Panc1 (cell line): ENCODE measurements at regions not wholly inside any gene's neighbourhood (a gene's known extent, or its start where the extent isn't known, plus 50 kb on each side); places are given as distances from the start of the nearest gene placed in this dataset.

Experiments
- ATAC-seq: fragments of 200-7000 bp; cut with Tn5 transposase; 2 replicates; pipeline ENCODE4 v1.9.1; 2020; ENCODE audit warnings: mild to moderate bottlenecking, moderate library complexity
- BruUV-seq: library from RNA; stranded (reverse); fragments of 400-500 nt; replicated peaks from 2 replicates; lab custom pipeline; 2021; lab: Mats Ljungman, UMichigan
- CTCF ChIA-PET: fragments of 300-600 bp; sonication (Branson Sonifier 250); formaldehyde crosslinking; loops from one replicate; lab custom pipeline; 2022; ENCODE audit warnings: antibody characterized with exemption; lab: Charles Lee
- POLR2A ChIA-PET: fragments of 300-600 bp; sonication (Branson Sonifier 250); formaldehyde crosslinking; loops from one replicate; lab custom pipeline; 2022; ENCODE audit warnings: antibody characterized with exemption; lab: Charles Lee
- DNase-seq: peaks from one replicate; pipeline ENCODE4 v3.0.0-alpha.2; 2010; ENCODE audit warnings: low read depth, low spot score
- H3K27ac ChIP-seq: 2 replicates; pipeline ENCODE4 v1.5.1; 2011; ENCODE audit warnings: mild to moderate bottlenecking, low read length, inconsistent platforms
- H3K27me3 ChIP-seq: fragments of 200-500 bp; sonication (Bioruptor generic); 2 replicates; pipeline ENCODE4 v1.6.0; 2014; ENCODE audit warnings: low read length, inconsistent platforms; ENCODE audit not compliant: control insufficient read depth, insufficient read depth
- H3K36me3 ChIP-seq: fragments of 200-500 bp; sonication (Bioruptor generic); 2 replicates; pipeline ENCODE4 v1.5.1; 2014; ENCODE audit warnings: inconsistent platforms, mild to moderate bottlenecking, low read length, moderate library complexity; ENCODE audit not compliant: control insufficient read depth, insufficient read depth
- H3K4me1 ChIP-seq: 2 replicates; pipeline ENCODE4 v1.5.1; 2011; ENCODE audit warnings: inconsistent platforms, mild to moderate bottlenecking, low read length, moderate library complexity; ENCODE audit not compliant: control insufficient read depth, insufficient read depth
- H3K4me3 ChIP-seq, 2 experiments: 2 replicates each; pipeline ENCODE4 v1.5.1; 2011 to 2012; ENCODE audit warnings: low read depth in 2 of 2, low read length in 2 of 2, mild to moderate bottlenecking in 2 of 2, inconsistent platforms in 1 of 2, moderate library complexity in 1 of 2
- H3K9me3 ChIP-seq: fragments of 200-500 bp; sonication (Bioruptor generic); 2 replicates; pipeline ENCODE4 v1.5.1; 2014; ENCODE audit warnings: low read depth, mild to moderate bottlenecking, inconsistent platforms, low read length, moderate library complexity; ENCODE audit not compliant: control insufficient read depth, insufficient read depth
- POLR2AphosphoS5 ChIP-seq: IDR thresholded peaks from 2 replicates; pipeline ENCODE4 v1.6.1; 2012; ENCODE audit warnings: mild to moderate bottlenecking, low read depth, low read length, moderate library complexity
- SIN3A ChIP-seq: IDR thresholded peaks from 2 replicates; pipeline ENCODE4 v1.6.1; 2012; ENCODE audit warnings: low read depth, mild to moderate bottlenecking, low read length, moderate library complexity, borderline replicate concordance; ENCODE audit not compliant: insufficient read depth
- TCF7L2 ChIP-seq: IDR thresholded peaks from 2 replicates; pipeline ENCODE4 v1.6.1; 2011; ENCODE audit warnings: mild to moderate bottlenecking, low read depth, low read length, inconsistent platforms
- in situ Hi-C: cut with HindIII; loops from 2 replicates; pipeline ENCODE4 v1.10.0; 2016; ENCODE audit warnings: low sequenced_read_pairs, low pct_unique_long_range_greater_than_20kb
- intact Hi-C: fragments of 100-400 bp; cut with micrococcal nuclease; formaldehyde crosslinking; loops from one replicate; pipeline ENCODE4 v1.10.0; 2022; ENCODE audit not compliant: unreplicated experiment
- TF ChIP-seq, protein P1 (sequence below), 2 experiments: IDR thresholded peaks; 2 replicates each; pipeline ENCODE4 v1.6.1; 2011 to 2012; ENCODE audit warnings: low read depth in 2 of 2, control low read depth in 1 of 2, low read length in 1 of 2, mild to moderate bottlenecking in 1 of 2, moderate library complexity in 1 of 2; ENCODE audit not compliant: insufficient read depth in 1 of 2
- TF ChIP-seq, protein P2 (sequence below): fragments of 450-650 bp; IDR thresholded peaks from 2 replicates; pipeline ENCODE4 v1.5.1; 2017; ENCODE audit warnings: mild to moderate bottlenecking

DNA sequence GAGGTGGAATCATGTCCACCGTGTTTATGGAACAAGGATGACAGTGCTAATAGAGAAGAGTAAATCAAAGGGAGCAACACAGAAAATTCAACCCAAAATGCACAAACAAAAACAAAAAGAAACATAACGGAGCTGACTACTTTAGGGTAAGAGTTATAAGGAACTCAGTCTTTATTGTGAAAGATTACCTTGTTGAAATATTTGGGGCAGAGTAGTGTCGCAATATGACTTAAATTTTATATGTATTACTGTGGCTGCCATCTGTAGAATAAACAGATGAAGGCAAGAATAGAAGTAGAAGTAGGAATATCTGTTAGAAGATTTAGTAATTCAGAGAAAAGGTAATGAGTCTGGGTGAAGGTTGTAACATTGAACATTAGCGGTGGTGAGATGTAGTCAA lies 913.9 kb downstream of the BRINP3 start:
- CTCF ChIA-PET = no interaction called here
- ATAC-seq = no peak

DNA sequence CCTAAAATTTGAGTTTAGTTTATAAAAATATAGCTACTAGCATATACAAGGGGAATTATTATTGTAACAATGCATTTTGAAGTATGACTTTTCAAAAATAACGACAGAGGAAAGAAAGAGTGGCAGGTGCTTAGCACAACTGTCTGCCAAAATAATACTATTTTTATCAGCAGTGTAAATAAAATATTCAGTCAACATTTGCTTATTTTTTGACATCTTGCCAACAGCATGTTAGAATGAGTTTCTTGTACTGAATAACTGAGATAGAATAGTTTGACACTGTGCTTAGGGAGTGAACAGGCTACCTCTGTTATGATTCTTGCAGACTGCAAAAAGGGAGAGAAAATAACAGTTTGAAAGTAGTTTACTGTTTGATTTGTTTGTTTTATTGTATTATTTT lies 909.8 kb downstream of the BRINP3 start:
- DNase-seq (no peak), ATAC-seq (no peak)
- H3K4me3 ChIP-seq = no peak overlapping the region
- no TSS peak for BruUV-seq
- H3K4me1 ChIP-seq = no peaks in the 10 kb centered on the region
- CTCF ChIA-PET = no interaction called here
- no peaks in the 10 kb centered on the region; the same call in 1 of the 2 replicates for H3K9me3 ChIP-seq
- POLR2A ChIA-PET = no interaction called here
- no peak overlapping the region for H3K27ac ChIP-seq
- TF ChIP-seq, protein P1, sequence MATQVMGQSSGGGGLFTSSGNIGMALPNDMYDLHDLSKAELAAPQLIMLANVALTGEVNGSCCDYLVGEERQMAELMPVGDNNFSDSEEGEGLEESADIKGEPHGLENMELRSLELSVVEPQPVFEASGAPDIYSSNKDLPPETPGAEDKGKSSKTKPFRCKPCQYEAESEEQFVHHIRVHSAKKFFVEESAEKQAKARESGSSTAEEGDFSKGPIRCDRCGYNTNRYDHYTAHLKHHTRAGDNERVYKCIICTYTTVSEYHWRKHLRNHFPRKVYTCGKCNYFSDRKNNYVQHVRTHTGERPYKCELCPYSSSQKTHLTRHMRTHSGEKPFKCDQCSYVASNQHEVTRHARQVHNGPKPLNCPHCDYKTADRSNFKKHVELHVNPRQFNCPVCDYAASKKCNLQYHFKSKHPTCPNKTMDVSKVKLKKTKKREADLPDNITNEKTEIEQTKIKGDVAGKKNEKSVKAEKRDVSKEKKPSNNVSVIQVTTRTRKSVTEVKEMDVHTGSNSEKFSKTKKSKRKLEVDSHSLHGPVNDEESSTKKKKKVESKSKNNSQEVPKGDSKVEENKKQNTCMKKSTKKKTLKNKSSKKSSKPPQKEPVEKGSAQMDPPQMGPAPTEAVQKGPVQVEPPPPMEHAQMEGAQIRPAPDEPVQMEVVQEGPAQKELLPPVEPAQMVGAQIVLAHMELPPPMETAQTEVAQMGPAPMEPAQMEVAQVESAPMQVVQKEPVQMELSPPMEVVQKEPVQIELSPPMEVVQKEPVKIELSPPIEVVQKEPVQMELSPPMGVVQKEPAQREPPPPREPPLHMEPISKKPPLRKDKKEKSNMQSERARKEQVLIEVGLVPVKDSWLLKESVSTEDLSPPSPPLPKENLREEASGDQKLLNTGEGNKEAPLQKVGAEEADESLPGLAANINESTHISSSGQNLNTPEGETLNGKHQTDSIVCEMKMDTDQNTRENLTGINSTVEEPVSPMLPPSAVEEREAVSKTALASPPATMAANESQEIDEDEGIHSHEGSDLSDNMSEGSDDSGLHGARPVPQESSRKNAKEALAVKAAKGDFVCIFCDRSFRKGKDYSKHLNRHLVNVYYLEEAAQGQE (IDR thresholded peaks at IDR 0.05; ENCODE audit: insufficient read depth in 1 of 2, low read depth in 2 of 2, low read length in 1 of 2) = no peak
- TF ChIP-seq TCF7L2 = no peak
- no peak for TF ChIP-seq POLR2AphosphoS5
- TF ChIP-seq SIN3A = no peak
- TF ChIP-seq, protein P2, sequence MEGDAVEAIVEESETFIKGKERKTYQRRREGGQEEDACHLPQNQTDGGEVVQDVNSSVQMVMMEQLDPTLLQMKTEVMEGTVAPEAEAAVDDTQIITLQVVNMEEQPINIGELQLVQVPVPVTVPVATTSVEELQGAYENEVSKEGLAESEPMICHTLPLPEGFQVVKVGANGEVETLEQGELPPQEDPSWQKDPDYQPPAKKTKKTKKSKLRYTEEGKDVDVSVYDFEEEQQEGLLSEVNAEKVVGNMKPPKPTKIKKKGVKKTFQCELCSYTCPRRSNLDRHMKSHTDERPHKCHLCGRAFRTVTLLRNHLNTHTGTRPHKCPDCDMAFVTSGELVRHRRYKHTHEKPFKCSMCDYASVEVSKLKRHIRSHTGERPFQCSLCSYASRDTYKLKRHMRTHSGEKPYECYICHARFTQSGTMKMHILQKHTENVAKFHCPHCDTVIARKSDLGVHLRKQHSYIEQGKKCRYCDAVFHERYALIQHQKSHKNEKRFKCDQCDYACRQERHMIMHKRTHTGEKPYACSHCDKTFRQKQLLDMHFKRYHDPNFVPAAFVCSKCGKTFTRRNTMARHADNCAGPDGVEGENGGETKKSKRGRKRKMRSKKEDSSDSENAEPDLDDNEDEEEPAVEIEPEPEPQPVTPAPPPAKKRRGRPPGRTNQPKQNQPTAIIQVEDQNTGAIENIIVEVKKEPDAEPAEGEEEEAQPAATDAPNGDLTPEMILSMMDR = no peak
- no peaks in the 10 kb centered on the region for H3K36me3 ChIP-seq
- in situ Hi-C loops = no loop called here
- intact Hi-C loops = no loop called here
- H3K27me3 ChIP-seq = no peaks in the 10 kb centered on the region

More for the DNA sequence above, 913.9 kb downstream of the BRINP3 start:
- Histone ChIP-seq H3K4me1 (no peaks in the 10 kb centered on the region), H3K27ac (no peak overlapping the region), H3K4me3 (no peak overlapping the region), H3K27me3 (no peaks in the 10 kb centered on the region), H3K9me3 (no peaks in the 10 kb centered on the region; the same call in 1 of the 2 replicates), H3K36me3 (no peaks in the 10 kb centered on the region)
- no TSS peak for BruUV-seq
- intact Hi-C loops = no loop called here
- no peak for TF ChIP-seq POLR2AphosphoS5
- in situ Hi-C loops = no loop called here
- POLR2A ChIA-PET = no interaction called here
- DNase-seq = no peak

DNA sequence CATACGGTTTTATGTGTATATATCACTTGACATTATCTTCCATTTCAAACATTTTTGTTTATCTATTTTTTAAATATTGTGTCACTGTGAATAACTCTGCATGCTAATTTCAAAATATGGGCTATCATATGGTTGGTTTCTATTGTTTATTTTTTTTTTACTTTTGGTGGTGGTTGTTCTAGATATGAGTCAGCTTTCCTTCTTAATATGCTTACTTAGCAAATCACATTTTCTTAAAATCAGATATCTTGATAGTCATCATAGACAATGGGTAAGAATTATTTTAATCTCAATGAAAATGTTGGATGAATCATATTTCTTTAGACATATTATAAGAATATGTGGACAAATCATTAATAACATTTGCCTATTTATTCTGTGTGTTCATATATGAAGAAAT lies 881.5 kb downstream of the BRINP3 start:
- Histone ChIP-seq H3K27me3 (no peaks in the 10 kb centered on the region), H3K4me1 (no peaks in the 10 kb centered on the region), H3K27ac (no peak overlapping the region), H3K36me3 (no peaks in the 10 kb centered on the region), H3K9me3 (no peaks in the 10 kb centered on the region), H3K4me3 (no peak overlapping the region)
- POLR2A ChIA-PET = no interaction called here
- in situ Hi-C loops (no loop called here), intact Hi-C loops (no loop called here)
- no TSS peak for BruUV-seq
- DNase-seq = no peak
- TF ChIP-seq TCF7L2 (no peak), SIN3A (no peak), POLR2AphosphoS5 (no peak)
- TF ChIP-seq, protein P1 (IDR thresholded peaks at IDR 0.05; ENCODE audit: insufficient read depth in 1 of 2, low read depth in 2 of 2, low read length in 1 of 2) = no peak
- TF ChIP-seq, protein P2 = no peak
- ATAC-seq = no peak
- CTCF ChIA-PET = no interaction called here
